Liver (tissue), 3 donors: ENCODE measurements at regions not wholly inside any gene's neighbourhood (a gene's known extent, or its start where the extent isn't known, plus 50 kb on each side); places are given as distances from the start of the nearest gene placed in this dataset.
"Not testable (repeated sequence)": the region's sequence is repeated elsewhere in the genome, so short reads cannot be mapped to it uniquely, and the experiment has no call there.

Experiments
- GABPA ChIP-seq, 2 donors: IDR thresholded peaks in 1 of 2; conservative IDR thresholded peaks in 1 of 2; 2 replicates each; pipeline ENCODE4 v1.6.1; 2016; ENCODE audit warnings: antibody characterized with exemption in 2 of 2, mild to moderate bottlenecking in 1 of 2, moderate library complexity in 1 of 2
- MAX ChIP-seq: IDR thresholded peaks from 2 replicates; pipeline ENCODE4 v1.6.1; 2016; ENCODE audit warnings: antibody characterized with exemption
- TAF1 ChIP-seq: conservative IDR thresholded peaks from 2 replicates; pipeline ENCODE4 v1.6.1; 2016; ENCODE audit warnings: antibody characterized with exemption, mild to moderate bottlenecking
- YY1 ChIP-seq: IDR thresholded peaks from 2 replicates; pipeline ENCODE4 v1.6.1; 2016; ENCODE audit warnings: antibody characterized with exemption, mild to moderate bottlenecking
- TF ChIP-seq, protein P1 (sequence below): fragments of 150-350 bp; IDR thresholded peaks from 2 replicates; pipeline ENCODE4 v1.5.1; 2017; ENCODE audit warnings: improper control_type of control experiment, low read depth, low read length; ENCODE audit not compliant: missing input control
- TF ChIP-seq, protein P2 (sequence below): IDR thresholded peaks from 2 replicates; pipeline ENCODE4 v1.6.1; 2016; ENCODE audit warnings: antibody characterized with exemption, mild to moderate bottlenecking
- donor health status: healthy.
- donor health status: healthy.

DNA sequence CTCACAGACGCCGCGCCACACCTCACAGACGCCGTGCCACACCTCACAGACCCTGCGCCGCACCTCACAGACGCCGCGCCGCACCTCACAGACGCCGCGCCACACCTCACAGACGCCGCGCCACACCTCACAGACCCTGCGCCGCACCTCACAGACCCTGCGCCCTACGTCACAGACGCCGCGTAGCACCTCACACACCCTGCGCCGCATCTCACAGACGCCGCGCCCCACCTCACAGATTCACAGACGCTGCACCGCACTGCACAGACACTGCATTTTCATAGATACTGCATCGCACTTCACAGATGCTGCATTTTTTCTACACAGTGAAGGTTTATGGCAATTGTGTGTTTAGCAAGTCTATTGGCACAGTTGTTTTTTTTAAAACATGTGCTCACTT lies 657.8 kb downstream of the TRIML1 start:
- TF ChIP-seq, protein P1, sequence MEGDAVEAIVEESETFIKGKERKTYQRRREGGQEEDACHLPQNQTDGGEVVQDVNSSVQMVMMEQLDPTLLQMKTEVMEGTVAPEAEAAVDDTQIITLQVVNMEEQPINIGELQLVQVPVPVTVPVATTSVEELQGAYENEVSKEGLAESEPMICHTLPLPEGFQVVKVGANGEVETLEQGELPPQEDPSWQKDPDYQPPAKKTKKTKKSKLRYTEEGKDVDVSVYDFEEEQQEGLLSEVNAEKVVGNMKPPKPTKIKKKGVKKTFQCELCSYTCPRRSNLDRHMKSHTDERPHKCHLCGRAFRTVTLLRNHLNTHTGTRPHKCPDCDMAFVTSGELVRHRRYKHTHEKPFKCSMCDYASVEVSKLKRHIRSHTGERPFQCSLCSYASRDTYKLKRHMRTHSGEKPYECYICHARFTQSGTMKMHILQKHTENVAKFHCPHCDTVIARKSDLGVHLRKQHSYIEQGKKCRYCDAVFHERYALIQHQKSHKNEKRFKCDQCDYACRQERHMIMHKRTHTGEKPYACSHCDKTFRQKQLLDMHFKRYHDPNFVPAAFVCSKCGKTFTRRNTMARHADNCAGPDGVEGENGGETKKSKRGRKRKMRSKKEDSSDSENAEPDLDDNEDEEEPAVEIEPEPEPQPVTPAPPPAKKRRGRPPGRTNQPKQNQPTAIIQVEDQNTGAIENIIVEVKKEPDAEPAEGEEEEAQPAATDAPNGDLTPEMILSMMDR: not testable (repeated sequence)
- not testable (repeated sequence) for TF ChIP-seq TAF1; GABPA (IDR thresholded peaks at IDR 0.05 in 1 of 2, conservative IDR thresholded peaks at IDR 0.05 in 1 of 2); YY1; MAX
- TF ChIP-seq, protein P2, sequence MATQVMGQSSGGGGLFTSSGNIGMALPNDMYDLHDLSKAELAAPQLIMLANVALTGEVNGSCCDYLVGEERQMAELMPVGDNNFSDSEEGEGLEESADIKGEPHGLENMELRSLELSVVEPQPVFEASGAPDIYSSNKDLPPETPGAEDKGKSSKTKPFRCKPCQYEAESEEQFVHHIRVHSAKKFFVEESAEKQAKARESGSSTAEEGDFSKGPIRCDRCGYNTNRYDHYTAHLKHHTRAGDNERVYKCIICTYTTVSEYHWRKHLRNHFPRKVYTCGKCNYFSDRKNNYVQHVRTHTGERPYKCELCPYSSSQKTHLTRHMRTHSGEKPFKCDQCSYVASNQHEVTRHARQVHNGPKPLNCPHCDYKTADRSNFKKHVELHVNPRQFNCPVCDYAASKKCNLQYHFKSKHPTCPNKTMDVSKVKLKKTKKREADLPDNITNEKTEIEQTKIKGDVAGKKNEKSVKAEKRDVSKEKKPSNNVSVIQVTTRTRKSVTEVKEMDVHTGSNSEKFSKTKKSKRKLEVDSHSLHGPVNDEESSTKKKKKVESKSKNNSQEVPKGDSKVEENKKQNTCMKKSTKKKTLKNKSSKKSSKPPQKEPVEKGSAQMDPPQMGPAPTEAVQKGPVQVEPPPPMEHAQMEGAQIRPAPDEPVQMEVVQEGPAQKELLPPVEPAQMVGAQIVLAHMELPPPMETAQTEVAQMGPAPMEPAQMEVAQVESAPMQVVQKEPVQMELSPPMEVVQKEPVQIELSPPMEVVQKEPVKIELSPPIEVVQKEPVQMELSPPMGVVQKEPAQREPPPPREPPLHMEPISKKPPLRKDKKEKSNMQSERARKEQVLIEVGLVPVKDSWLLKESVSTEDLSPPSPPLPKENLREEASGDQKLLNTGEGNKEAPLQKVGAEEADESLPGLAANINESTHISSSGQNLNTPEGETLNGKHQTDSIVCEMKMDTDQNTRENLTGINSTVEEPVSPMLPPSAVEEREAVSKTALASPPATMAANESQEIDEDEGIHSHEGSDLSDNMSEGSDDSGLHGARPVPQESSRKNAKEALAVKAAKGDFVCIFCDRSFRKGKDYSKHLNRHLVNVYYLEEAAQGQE: not testable (repeated sequence)
